Smooth muscle cell (in vitro differentiated cells): ENCODE measurements at regions not wholly inside any gene's neighbourhood (a gene's known extent, or its start where the extent isn't known, plus 50 kb on each side); places are given as distances from the start of the nearest gene placed in this dataset.
"Not testable (repeated sequence)": the region's sequence is repeated elsewhere in the genome, so short reads cannot be mapped to it uniquely, and the experiment has no call there.

Experiments
- DNase-seq: peaks from one replicate; lab custom pipeline; 2025; ENCODE audit not compliant: unreplicated experiment; lab: John Stamatoyannopoulos, UW
- H2AFZ ChIP-seq: fragments of 200-600 bp; sonication (generic); 2 replicates; pipeline ENCODE4 v1.6.0; 2016; ENCODE audit warnings: antibody characterized with exemption, low read depth, mild to moderate bottlenecking
- H3F3A ChIP-seq: fragments of 200-600 bp; sonication (generic); 2 replicates; pipeline ENCODE4 v1.6.0; 2017; ENCODE audit warnings: antibody characterized with exemption, low read depth
- H3K27ac ChIP-seq: fragments of 200-600 bp; sonication (generic); 2 replicates; pipeline ENCODE4 v1.5.1; 2016; ENCODE audit warnings: low read depth, mild to moderate bottlenecking
- H3K27me3 ChIP-seq: fragments of 200-600 bp; sonication (generic); 2 replicates; pipeline ENCODE4 v1.6.1; 2016; ENCODE audit warnings: low read depth, mild to moderate bottlenecking
- H3K36me3 ChIP-seq: fragments of 200-600 bp; sonication (generic); 2 replicates; pipeline ENCODE4 v1.5.1; 2016; ENCODE audit warnings: low read depth
- H3K4me1 ChIP-seq: fragments of 200-600 bp; sonication (generic); 2 replicates; pipeline ENCODE4 v1.5.1; 2016; ENCODE audit warnings: low read depth
- H3K4me2 ChIP-seq: fragments of 200-600 bp; sonication (generic); 2 replicates; pipeline ENCODE4 v1.6.0; 2016; ENCODE audit warnings: mild to moderate bottlenecking
- H3K4me3 ChIP-seq: fragments of 200-600 bp; sonication (generic); 2 replicates; pipeline ENCODE4 v1.5.1; 2016; ENCODE audit warnings: mild to moderate bottlenecking
- H3K79me2 ChIP-seq: fragments of 200-600 bp; sonication (generic); 2 replicates; pipeline ENCODE4 v1.6.0; 2016; ENCODE audit warnings: low read depth, mild to moderate bottlenecking
- H3K9ac ChIP-seq: fragments of 200-600 bp; sonication (generic); 2 replicates; pipeline ENCODE4 v1.6.0; 2016; ENCODE audit warnings: low read depth
- H3K9me3 ChIP-seq: fragments of 200-600 bp; sonication (generic); replicated peaks from 2 replicates; pipeline ENCODE4 v1.5.1; 2016; ENCODE audit warnings: low read depth
- H4K20me1 ChIP-seq: fragments of 200-600 bp; sonication (generic); 2 replicates; pipeline ENCODE4 v1.6.0; 2016; ENCODE audit warnings: low read depth
- CTCF ChIP-seq: fragments of 200-600 bp; sonication (generic); IDR thresholded peaks from 2 replicates; pipeline ENCODE4 v1.5.1; 2017; ENCODE audit warnings: borderline replicate concordance, mild to moderate bottlenecking, antibody characterized with exemption; ENCODE audit not compliant: insufficient read depth, poor library complexity, severe bottlenecking
- WGBS: methylation state at CpG from one replicate; pipeline ENCODE4 v1.1.7; 2016; ENCODE audit warnings: low lambda C conversion rate; 5-methylcytosine and 5-hydroxymethylcytosine counted together

- no peaks in the 10 kb centered on the region for H3K4me1 ChIP-seq
- no peaks in the 10 kb centered on the region for H4K20me1 ChIP-seq
- H3K27ac ChIP-seq: no peak overlapping the region
- no peak overlapping the region for H3K4me3 ChIP-seq
- H3K79me2 ChIP-seq: no peaks in the 10 kb centered on the region
- WGBS: 27% methylated on average over 4 of the region's 4 CpGs
- H2AFZ ChIP-seq: peak overlapping the region; percentile 85
- DNase-seq: no peak
- no peaks in the 10 kb centered on the region for H3K9me3 ChIP-seq
- H3F3A ChIP-seq: no peaks in the 10 kb centered on the region
- H3K27me3 ChIP-seq: no peaks in the 10 kb centered on the region
- H3K4me2 ChIP-seq: no peak overlapping the region
- peak overlapping the region; percentile 12 for H3K9ac ChIP-seq
- TF ChIP-seq CTCF: no peak
- H3K36me3 ChIP-seq: no peaks in the 10 kb centered on the region
Observed at GRCh38 chr6:76574746-76575145, 502.3 kb upstream of the IMPG1 start.

GRCh38 chr6:76565932-76566331, 493.5 kb upstream of the IMPG1 start:
- H3K27me3 ChIP-seq: no peaks in the 10 kb centered on the region
- H4K20me1 ChIP-seq: no peaks in the 10 kb centered on the region
- H2AFZ ChIP-seq: no peak overlapping the region
- no peak for TF ChIP-seq CTCF
- H3K27ac ChIP-seq: no peak overlapping the region
- no peaks in the 10 kb centered on the region for H3K79me2 ChIP-seq
- peaks cover 7% of the 10 kb centered on the region for H3K4me1 ChIP-seq
- DNase-seq: no peak
- no peak overlapping the region for H3K4me2 ChIP-seq
- no peaks in the 10 kb centered on the region for H3F3A ChIP-seq
- no peaks in the 10 kb centered on the region for H3K9me3 ChIP-seq
- no peak overlapping the region for H3K4me3 ChIP-seq
- no peaks in the 10 kb centered on the region for H3K36me3 ChIP-seq
- no peak overlapping the region for H3K9ac ChIP-seq

GRCh38 chr6:76562371-76562770, 489.9 kb upstream of the IMPG1 start:
- H2AFZ ChIP-seq, H3F3A ChIP-seq: not testable (repeated sequence)
- WGBS: 69% methylated on average over 4 of the region's 4 CpGs

GRCh38 chr6:76560851-76561755, 488.6 kb upstream of the IMPG1 start:
- H3K4me2 ChIP-seq, DNase-seq: not testable (repeated sequence)
- WGBS: 40% methylated on average over 9 of the region's 9 CpGs

More at GRCh38 chr6:76562371-76562770, 489.9 kb upstream of the IMPG1 start:
- H3K4me2 ChIP-seq, H3K27me3 ChIP-seq, H3K4me1 ChIP-seq, H3K27ac ChIP-seq, H3K9me3 ChIP-seq, H3K79me2 ChIP-seq, DNase-seq, H3K36me3 ChIP-seq, H4K20me1 ChIP-seq, H3K4me3 ChIP-seq, H3K9ac ChIP-seq: not testable (repeated sequence)

More at GRCh38 chr6:76560851-76561755, 488.6 kb upstream of the IMPG1 start:
- not testable (repeated sequence) for H4K20me1 ChIP-seq, H3K4me1 ChIP-seq, H2AFZ ChIP-seq, H3K27ac ChIP-seq, H3K9ac ChIP-seq, H3K9me3 ChIP-seq, H3K36me3 ChIP-seq, H3K79me2 ChIP-seq, H3K4me3 ChIP-seq, H3K27me3 ChIP-seq, H3F3A ChIP-seq
